ENCODE measurements at regions not wholly inside any gene's neighbourhood (a gene's known extent, or its start where the extent isn't known, plus 50 kb on each side); places are given as distances from the start of the nearest gene placed in this dataset.

DNA sequence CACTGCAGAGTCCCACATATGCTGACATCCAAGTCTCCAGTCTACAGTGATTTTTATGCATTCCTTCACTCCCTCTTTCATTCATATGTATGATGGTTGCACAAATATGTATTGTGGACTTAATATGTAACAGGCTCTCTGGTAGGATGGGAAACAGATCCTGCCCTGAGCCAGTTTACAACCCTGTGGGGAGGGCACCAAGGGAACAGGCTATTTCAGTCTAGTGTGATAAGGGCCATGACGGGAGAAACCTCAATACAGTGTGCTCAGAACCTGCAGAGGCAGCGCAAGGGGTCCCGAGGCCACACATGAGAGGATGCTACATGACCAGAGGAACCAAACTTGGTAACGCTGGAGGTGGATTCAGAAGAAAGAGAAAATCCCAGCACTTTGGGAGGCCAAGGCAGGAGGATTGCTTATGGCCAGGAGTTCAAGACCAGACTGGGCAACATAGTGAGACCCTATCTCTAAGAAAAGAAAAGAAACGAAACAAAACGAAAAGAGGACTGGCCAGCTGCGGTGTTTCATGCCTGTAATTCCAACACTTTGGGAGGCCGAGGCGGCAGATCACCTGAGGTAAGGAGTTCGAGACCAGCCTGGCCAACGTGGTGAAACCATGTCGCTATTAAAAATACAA, 249.8 kb upstream of the JARID2 start:
- ChIA-PET CTCF (no interaction called here), POLR2A (no interaction called here)
- no peaks in the 10 kb centered on the region for H3K36me3 Mint-ChIP-seq (ENCODE audit: insufficient read depth, unreplicated experiment)
- Histone ChIP-seq H3K4me3 (ENCODE audit: low read depth, low read length) (no peak overlapping the region), H3K27me3 (replicated peaks; ENCODE audit: control insufficient read depth, insufficient read depth, low read length) (no peaks in the 10 kb centered on the region), H3K36me3 (ENCODE audit: control insufficient read depth, insufficient read depth, low read length) (no peaks in the 10 kb centered on the region), H3K4me1 (no peaks in the 10 kb centered on the region), H3K9me3 (no peaks in the 10 kb centered on the region)
- H3K4me1 Mint-ChIP-seq (ENCODE audit: low read depth, unreplicated experiment), result no peaks in the 10 kb centered on the region
- no peak overlapping the region for H3K27ac Mint-ChIP-seq (ENCODE audit: unreplicated experiment)
- no peak for DNase-seq
- BruUV-seq (replicated peaks), result no TSS peak
- no peak overlapping the region for H3K4me3 Mint-ChIP-seq (ENCODE audit: unreplicated experiment)
- intact Hi-C loops (cut with micrococcal nuclease; ENCODE audit: unreplicated experiment), result no loop called here
- TF ChIP-seq, protein P1, sequence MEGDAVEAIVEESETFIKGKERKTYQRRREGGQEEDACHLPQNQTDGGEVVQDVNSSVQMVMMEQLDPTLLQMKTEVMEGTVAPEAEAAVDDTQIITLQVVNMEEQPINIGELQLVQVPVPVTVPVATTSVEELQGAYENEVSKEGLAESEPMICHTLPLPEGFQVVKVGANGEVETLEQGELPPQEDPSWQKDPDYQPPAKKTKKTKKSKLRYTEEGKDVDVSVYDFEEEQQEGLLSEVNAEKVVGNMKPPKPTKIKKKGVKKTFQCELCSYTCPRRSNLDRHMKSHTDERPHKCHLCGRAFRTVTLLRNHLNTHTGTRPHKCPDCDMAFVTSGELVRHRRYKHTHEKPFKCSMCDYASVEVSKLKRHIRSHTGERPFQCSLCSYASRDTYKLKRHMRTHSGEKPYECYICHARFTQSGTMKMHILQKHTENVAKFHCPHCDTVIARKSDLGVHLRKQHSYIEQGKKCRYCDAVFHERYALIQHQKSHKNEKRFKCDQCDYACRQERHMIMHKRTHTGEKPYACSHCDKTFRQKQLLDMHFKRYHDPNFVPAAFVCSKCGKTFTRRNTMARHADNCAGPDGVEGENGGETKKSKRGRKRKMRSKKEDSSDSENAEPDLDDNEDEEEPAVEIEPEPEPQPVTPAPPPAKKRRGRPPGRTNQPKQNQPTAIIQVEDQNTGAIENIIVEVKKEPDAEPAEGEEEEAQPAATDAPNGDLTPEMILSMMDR (IDR thresholded peaks at IDR 0.05; ENCODE audit: insufficient read depth in 1 of 2, low read depth in 1 of 2, low read length in 1 of 2, severe bottlenecking in 1 of 2, unreplicated experiment in 1 of 2), result no peak
- no peaks in the 10 kb centered on the region for H3K27me3 Mint-ChIP-seq (ENCODE audit: insufficient read depth, unreplicated experiment)
- H3K9me3 Mint-ChIP-seq (ENCODE audit: unreplicated experiment), result no peaks in the 10 kb centered on the region

DNA sequence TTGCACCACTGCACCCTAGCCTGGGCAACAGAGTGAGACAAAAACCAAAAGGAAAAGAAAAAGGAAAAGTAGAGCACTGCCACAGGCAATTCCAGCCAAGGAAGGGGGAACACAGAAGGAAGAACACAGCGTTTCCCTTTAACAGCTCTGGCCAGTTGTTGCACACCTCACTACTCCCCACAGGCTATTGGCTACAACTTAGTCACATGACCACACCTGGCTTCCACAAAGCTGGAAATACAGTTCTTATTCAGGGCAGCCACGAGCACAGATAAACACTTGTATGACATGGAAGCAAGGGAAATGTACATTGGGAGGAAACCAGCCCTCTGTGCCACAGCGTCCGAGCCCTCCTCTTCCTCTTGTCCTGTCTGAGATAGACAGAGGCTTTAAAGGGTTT, 249.0 kb upstream of the JARID2 start:
- no TSS peak for BruUV-seq (replicated peaks)
- Mint-ChIP-seq H3K4me3 (ENCODE audit: unreplicated experiment) (no peak overlapping the region), H3K9me3 (ENCODE audit: unreplicated experiment) (no peaks in the 10 kb centered on the region), H3K27ac (ENCODE audit: unreplicated experiment) (no peak overlapping the region), H3K4me1 (ENCODE audit: low read depth, unreplicated experiment) (no peaks in the 10 kb centered on the region), H3K27me3 (ENCODE audit: insufficient read depth, unreplicated experiment) (no peaks in the 10 kb centered on the region), H3K36me3 (ENCODE audit: insufficient read depth, unreplicated experiment) (no peaks in the 10 kb centered on the region)
- ChIA-PET CTCF (no interaction called here), POLR2A (no interaction called here)
- no peaks in the 10 kb centered on the region for H3K27me3 ChIP-seq (replicated peaks; ENCODE audit: control insufficient read depth, insufficient read depth, low read length)
- intact Hi-C loops (cut with micrococcal nuclease; ENCODE audit: unreplicated experiment), result no loop called here
- peak in 1 of 2 experiments; percentile 35 for DNase-seq
- H3K9me3 ChIP-seq, result no peaks in the 10 kb centered on the region
- H3K4me3 ChIP-seq (ENCODE audit: low read depth, low read length), result no peak overlapping the region
- no peaks in the 10 kb centered on the region for H3K36me3 ChIP-seq (ENCODE audit: control insufficient read depth, insufficient read depth, low read length)
- TF ChIP-seq, protein P1 (IDR thresholded peaks at IDR 0.05; ENCODE audit: insufficient read depth in 1 of 2, low read depth in 1 of 2, low read length in 1 of 2, severe bottlenecking in 1 of 2, unreplicated experiment in 1 of 2), result no peak
- no peaks in the 10 kb centered on the region for H3K4me1 ChIP-seq

GRCh38 chr6:14997507-14997906, 248.4 kb upstream of the JARID2 start:
- BruUV-seq (replicated peaks), result no TSS peak
- Histone ChIP-seq H3K4me1 (no peaks in the 10 kb centered on the region), H3K36me3 (ENCODE audit: control insufficient read depth, insufficient read depth, low read length) (no peaks in the 10 kb centered on the region), H3K27me3 (replicated peaks; ENCODE audit: control insufficient read depth, insufficient read depth, low read length) (no peaks in the 10 kb centered on the region), H3K9me3 (no peaks in the 10 kb centered on the region), H3K4me3 (ENCODE audit: low read depth, low read length) (no peak overlapping the region)
- TF ChIP-seq, protein P1 (IDR thresholded peaks at IDR 0.05; ENCODE audit: insufficient read depth in 1 of 2, low read depth in 1 of 2, low read length in 1 of 2, severe bottlenecking in 1 of 2, unreplicated experiment in 1 of 2), result no peak
- H3K36me3 Mint-ChIP-seq (ENCODE audit: insufficient read depth, unreplicated experiment), result no peaks in the 10 kb centered on the region
- H3K4me1 Mint-ChIP-seq (ENCODE audit: low read depth, unreplicated experiment), result no peaks in the 10 kb centered on the region
- ChIA-PET POLR2A (no interaction called here), CTCF (no interaction called here)
- intact Hi-C loops (cut with micrococcal nuclease; ENCODE audit: unreplicated experiment), result no loop called here
- no peak overlapping the region for H3K4me3 Mint-ChIP-seq (ENCODE audit: unreplicated experiment)
- H3K9me3 Mint-ChIP-seq (ENCODE audit: unreplicated experiment), result no peaks in the 10 kb centered on the region
- no peaks in the 10 kb centered on the region for H3K27me3 Mint-ChIP-seq (ENCODE audit: insufficient read depth, unreplicated experiment)
- no peak for DNase-seq
- H3K27ac Mint-ChIP-seq (ENCODE audit: unreplicated experiment), result no peak overlapping the region

All from Caco-2 (cell line).